GM21576 (cell line): ENCODE measurements at regions not wholly inside any gene's neighbourhood (a gene's known extent, or its start where the extent isn't known, plus 50 kb on each side); places are given as distances from the start of the nearest gene placed in this dataset.
"Not testable (repeated sequence)": the region's sequence is repeated elsewhere in the genome, so short reads cannot be mapped to it uniquely, and the experiment has no call there.

ENCODE experiments used
- ATAC-seq: cut with Tn5 transposase; IDR thresholded peaks from one replicate; pipeline ENCODE4 v1.9.1; 2021; ENCODE audit warnings: mild to moderate bottlenecking, moderate library complexity; ENCODE audit not compliant: unreplicated experiment

GRCh38 chr2:53498210-53498609, 269.4 kb upstream of the CHAC2 start:
- no peak for ATAC-seq

DNA sequence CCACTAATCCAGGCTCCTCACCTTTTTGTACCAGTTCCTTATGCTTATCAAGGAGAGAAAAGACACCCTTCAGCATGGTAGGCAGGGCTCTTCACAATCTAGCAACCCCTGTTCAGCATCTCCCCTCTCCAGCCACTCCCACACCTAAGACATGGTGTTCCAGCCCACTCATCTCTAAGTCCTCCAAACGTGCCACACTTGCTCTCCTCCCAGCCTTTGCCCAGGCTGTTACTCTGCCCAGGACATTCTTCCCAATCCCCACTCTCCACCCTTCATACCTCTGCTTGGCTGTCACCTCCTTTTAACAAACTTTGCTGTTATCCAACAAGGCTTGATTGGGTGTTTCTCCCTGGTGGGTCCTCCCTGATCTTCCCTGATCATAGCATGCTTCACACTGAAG, 270.6 kb upstream of the CHAC2 start:
- ATAC-seq, result no peak

DNA sequence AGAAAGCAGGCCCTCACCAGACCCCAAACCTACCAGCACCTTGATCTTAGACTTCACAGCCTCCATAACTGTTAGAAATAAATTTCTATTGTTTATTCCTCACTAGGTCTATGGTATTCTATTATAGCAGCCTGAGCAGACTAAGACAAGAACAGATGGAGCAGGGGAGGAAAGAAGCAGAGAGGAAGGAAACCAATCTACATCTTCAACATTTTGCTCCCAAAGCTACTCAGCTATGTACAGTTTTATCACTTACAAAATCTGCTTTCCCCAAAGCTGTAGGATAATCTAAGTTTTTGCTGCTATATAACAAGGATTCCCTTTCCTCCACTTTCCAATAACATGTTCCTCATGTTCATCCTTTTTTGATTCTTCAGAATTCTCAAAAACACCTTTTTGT, 274.4 kb upstream of the CHAC2 start:
- ATAC-seq, result no peak

- ATAC-seq, result no peak
Observed at GRCh38 chr2:53490659-53491058, 276.9 kb upstream of the CHAC2 start.

- not testable (repeated sequence) for ATAC-seq
Observed at GRCh38 chr2:53486185-53486899, 281.3 kb upstream of the CHAC2 start.

GRCh38 chr2:53485021-53485728, 282.4 kb upstream of the CHAC2 start:
- ATAC-seq, result no peak

GRCh38 chr2:53484531-53484930, 283.1 kb upstream of the CHAC2 start:
- ATAC-seq, result no peak

DNA sequence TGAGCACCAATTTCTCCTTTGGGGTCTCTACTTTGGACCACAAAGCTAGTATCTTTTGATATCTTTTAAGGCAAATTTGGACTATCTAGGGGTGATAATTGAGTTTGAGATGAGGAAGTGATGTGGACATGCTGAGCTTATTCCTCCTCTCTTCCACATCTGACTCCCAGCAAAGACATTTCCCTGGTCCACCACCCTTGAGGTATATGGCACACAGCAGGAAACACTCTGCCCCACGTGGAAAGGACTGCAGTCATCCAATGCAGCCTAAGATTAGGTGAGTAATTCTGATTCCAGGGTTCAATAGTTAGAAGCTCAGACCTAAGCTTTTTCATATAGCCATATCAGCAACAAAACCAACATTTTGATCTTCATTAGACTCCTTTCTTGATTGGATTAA, 290.1 kb upstream of the CHAC2 start:
- no peak for ATAC-seq

DNA sequence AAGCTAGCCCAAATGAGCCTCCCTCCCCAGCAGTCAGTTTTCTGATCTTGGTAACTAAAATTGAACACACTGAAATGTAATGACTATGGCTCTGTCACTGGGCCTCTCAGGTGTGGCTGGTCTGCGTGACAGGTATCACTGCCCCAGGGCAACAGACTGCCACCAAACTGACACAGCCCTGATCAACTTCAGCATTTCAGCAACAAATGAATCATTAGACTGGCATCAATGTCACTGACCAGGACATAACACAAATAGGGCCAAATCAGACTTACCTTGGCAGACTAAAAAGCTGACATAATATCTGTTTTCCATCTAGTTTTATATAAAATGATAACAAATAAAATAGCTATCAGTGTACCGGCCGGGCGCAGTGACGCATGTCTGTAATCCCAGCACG, 290.8 kb upstream of the CHAC2 start:
- ATAC-seq, result no peak

- no peak for ATAC-seq
Observed at GRCh38 chr2:53475766-53476165, 291.8 kb upstream of the CHAC2 start.

GRCh38 chr2:53475321-53475720, 292.3 kb upstream of the CHAC2 start:
- ATAC-seq, result no peak

DNA sequence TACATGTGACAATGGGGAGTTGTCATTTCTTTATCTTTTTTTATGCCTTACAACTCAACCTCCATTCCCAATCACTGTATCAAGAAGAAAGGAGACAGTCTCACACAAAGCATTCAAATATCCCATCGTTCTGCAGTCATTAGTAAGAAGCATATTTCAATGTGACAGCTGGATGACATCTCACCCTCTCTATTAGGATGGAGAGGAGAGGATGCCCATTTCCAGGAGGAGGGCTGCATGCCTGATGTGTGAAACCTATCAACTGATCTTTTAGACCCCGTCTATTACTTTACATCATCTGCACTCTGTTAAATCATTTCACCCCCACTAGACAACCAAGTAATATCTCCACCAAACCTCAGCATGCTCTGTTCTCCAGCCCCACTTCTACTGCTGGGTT, 292.7 kb upstream of the CHAC2 start:
- ATAC-seq, result no peak

DNA sequence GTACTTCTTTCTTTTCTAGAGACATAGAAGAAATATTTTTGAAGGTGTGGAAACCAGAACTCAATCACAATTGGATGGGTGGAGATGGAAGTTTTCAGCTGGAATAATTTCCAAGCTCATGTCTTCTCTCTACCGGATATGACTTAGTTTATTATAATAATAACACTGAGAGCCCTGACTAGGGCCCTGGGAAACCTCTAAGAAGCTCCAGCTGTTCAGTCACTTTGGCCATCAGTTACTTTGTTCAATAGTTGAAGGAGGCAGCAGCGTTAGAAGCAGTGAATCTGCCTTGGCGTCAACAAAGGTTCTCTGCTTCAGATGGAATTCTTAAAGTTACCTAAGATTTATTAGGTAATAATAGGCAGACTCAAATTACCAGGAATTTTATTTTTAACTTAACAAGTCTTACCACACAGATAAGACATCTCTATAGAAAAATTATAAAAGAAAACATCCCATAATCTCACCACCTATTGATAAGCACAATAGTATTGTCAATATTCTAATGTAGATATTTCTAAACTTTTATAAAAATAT, 293.8 kb upstream of the CHAC2 start:
- ATAC-seq, result no peak

DNA sequence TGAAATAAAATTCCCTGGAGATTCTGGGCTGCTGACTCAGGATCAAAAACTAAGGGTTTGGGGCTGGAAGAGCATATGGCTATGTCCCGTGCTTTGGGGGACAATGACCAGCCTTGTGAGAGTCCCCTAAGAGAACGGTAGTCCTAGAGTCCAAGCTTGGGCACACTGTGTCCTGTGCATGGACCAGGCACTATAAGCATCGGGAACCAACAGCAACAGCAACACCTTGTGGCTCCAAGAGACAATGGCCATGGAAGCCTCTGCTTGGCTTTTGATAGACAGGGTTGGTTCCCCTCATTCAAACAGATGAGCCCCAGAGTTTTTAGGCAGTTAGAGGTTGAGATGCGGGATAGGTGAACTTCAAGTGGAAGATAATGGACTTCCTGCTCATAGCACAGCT, 294.4 kb upstream of the CHAC2 start:
- ATAC-seq, result no peak

DNA sequence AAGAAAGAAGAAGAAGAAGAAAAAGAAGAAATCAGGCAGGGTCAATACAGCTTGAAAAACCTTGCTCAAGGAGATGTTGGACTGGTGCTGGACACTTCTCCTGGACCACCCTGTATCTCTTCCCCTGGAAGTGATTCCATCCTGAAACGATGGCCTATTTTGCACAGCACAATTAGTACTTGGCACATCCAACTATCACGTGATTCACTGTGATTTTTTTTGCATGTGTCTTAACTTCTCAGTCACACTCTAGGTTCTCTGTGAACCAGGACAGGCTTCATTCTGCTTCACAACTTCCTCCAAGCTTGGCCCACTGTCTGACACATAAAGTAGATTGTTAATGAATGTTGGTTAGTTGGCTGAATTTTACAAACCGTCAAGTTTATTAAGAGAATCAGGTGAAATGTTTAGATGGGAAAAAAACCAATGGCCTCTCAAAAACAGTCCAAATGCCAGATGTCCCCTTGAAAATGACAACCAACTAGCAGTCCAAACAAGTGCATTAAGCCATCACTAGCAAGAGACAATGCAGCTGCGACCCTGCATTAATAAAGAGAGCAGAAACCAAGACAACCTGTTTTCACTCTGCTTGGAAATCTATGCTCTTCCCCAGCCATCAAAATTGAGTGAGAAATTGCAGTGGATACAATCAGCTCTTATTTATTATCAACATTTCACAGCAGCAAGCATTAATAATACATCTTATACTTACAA, 300.0 kb upstream of the CHAC2 start:
- ATAC-seq, result no peak

- no peak for ATAC-seq
Observed at GRCh38 chr2:53463806-53464726, 303.5 kb upstream of the CHAC2 start.

DNA sequence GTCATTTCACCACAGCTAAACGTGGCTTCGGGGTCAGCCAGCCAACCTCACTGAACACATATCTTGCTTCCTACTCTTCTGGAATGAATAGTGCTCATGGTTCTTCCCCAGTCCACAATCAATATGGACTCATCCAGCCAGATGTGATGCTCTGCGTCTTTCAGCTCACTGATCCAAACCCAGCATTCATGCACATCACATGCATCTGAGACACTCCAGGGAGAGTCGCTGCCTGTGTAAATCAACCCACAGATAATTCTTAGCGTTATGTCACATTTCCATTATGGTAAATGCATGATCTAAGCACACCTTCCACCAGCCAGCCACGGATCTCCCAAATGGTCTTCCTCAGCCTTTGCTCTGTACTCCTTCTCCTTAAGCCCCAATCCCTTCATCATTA, 306.7 kb upstream of the CHAC2 start:
- ATAC-seq, result no peak

GRCh38 chr2:53460347-53460746, 307.3 kb upstream of the CHAC2 start:
- ATAC-seq, result no peak

DNA sequence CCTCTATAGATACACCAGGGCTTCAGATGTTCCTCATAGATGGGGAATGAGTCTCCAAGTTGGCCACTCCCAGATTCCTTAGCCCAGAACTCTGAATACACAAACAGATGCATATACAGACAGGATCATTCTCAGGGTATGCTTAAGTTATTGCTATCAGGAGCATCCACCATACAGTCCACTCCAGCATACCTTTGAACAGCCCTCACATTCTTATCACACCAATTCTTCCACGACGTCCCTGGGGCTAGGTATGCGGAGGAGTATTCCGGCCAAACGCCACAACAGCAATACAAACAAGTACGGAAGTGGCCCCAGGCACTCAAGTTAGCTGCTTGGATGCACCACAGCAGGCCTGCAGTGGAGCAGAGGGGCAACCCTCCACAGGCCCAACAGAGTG, 312.5 kb upstream of the CHAC2 start:
- no peak for ATAC-seq

DNA sequence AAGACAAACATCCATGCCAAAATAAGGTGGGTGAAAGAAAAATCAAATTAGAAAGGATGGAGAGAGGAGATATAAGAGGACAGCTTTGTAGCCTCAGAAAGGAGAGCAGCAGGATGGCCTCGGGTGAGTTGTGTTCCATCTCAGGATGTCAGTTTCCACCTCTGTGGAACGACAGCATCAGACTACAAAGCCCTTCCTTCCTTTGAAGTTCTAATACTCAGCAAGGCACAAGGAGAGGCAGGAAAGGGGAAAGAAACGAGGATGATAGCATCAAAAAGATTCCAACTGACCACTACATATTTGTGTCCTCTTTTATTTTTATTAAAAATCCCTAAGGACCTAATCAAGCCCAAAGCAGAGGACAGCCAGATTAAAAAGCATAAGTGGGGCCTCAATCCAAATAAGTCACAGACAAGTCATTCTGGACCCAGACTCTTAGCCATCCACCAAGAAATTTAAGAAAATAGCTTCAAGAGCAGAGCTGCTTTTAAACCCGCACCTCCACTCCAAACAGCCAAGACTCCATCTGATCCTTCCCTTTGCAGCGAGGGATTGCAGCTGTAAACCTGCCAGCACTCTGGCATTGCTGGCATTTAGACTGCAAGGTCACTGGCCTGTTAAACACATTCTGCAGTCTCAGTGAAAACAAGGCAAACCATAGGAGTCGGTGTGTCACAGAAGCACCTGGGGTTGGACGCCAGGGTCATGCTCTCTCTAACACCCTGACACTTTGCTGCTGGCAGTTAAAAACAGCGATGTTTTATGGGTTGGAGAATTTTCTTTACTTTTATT, 314.5 kb upstream of the CHAC2 start:
- ATAC-seq, result no peak
